22Rv1 (cell line): ENCODE measurements at regions not wholly inside any gene's neighbourhood (a gene's known extent, or its start where the extent isn't known, plus 50 kb on each side); places are given as distances from the start of the nearest gene placed in this dataset.
"Not testable (repeated sequence)": the region's sequence is repeated elsewhere in the genome, so short reads cannot be mapped to it uniquely, and the experiment has no call there.

Source experiments
- H3K27ac ChIP-seq: fragments of 450-650 bp; 2 replicates; pipeline ENCODE4 v1.5.1; 2017
- CTCF ChIP-seq: fragments of 450-650 bp; IDR thresholded peaks from 2 replicates; pipeline ENCODE4 v1.5.1; 2017; ENCODE audit warnings: mild to moderate bottlenecking
- ZFX ChIP-seq: fragments of 450-650 bp; IDR thresholded peaks from 2 replicates; pipeline ENCODE4 v1.6.1; 2017; ENCODE audit warnings: antibody characterized with exemption, borderline replicate concordance

GRCh38 chr10:65231148-65231547 is 1694.7 kb upstream of the LRRTM3 start:
- H3K27ac ChIP-seq, result no peak overlapping the region
- TF ChIP-seq CTCF (no peak), ZFX (no peak)

GRCh38 chr10:65234261-65234660 is 1691.6 kb upstream of the LRRTM3 start:
- TF ChIP-seq ZFX (no peak), CTCF (no peak)
- no peak overlapping the region for H3K27ac ChIP-seq

GRCh38 chr10:65235266-65235665 is 1690.6 kb upstream of the LRRTM3 start:
- TF ChIP-seq ZFX (no peak), CTCF (no peak)
- no peak overlapping the region for H3K27ac ChIP-seq

GRCh38 chr10:65235846-65236245 is 1690.0 kb upstream of the LRRTM3 start:
- no peak for TF ChIP-seq CTCF
- TF ChIP-seq ZFX, result no peak
- no peak overlapping the region for H3K27ac ChIP-seq

- no peak overlapping the region for H3K27ac ChIP-seq
- TF ChIP-seq ZFX (no peak), CTCF (no peak)
Measured at GRCh38 chr10:65265451-65265954, 1660.3 kb upstream of the LRRTM3 start.

- not testable (repeated sequence) for H3K27ac ChIP-seq
Measured at GRCh38 chr10:65269551-65269950, 1656.3 kb upstream of the LRRTM3 start.

GRCh38 chr10:65270969-65271368 is 1654.9 kb upstream of the LRRTM3 start:
- TF ChIP-seq ZFX (no peak), CTCF (no peak)
- H3K27ac ChIP-seq, result no peak overlapping the region

GRCh38 chr10:65273115-65273514 is 1652.7 kb upstream of the LRRTM3 start:
- TF ChIP-seq ZFX (no peak), CTCF (no peak)
- no peak overlapping the region for H3K27ac ChIP-seq
